K562 (cell line): ENCODE measurements at regions not wholly inside any gene's neighbourhood (a gene's known extent, or its start where the extent isn't known, plus 50 kb on each side); places are given as distances from the start of the nearest gene placed in this dataset.
A peak's percentile ranks its signal among the peaks of the same experiment; 100 is the strongest.

Experiments used
- ATAC-seq: fragments of 200-7000 bp; cut with Tn5 transposase; 3 replicates; pipeline ENCODE4 v1.9.1; 2020; ENCODE audit warnings: moderate library complexity
- BruUV-seq: library from RNA; stranded (reverse); fragments of 400-500 nt; replicated peaks from 2 replicates; lab custom pipeline; 2021; lab: Mats Ljungman, UMichigan
- CTCF ChIA-PET: fragments of 300-600 bp; formaldehyde crosslinking; extraction: SDS; loops from one replicate; lab custom pipeline; 2021; ENCODE audit warnings: low intra/inter-chr PET ratio; lab: Yijun Ruan, JAX
- POLR2A ChIA-PET: fragments of 300-600, 350-650 bp; sonication (Branson Sonifier 250); formaldehyde crosslinking; extraction: SDS; loops from one replicate; lab custom pipeline; 2021; ENCODE audit warnings: antibody characterized with exemption, inconsistent platforms; lab: Yijun Ruan, JAX
- DNase-seq, 4 experiments: peaks; one replicate each; pipeline versions ENCODE4 v3.0.0 to v3.0.0-alpha.2; 2011 to 2018; ENCODE audit warnings: low spot score in 3 of 4, mixed read lengths in 3 of 4; ENCODE audit errors: extremely low read depth in 1 of 4
- FAIRE-seq: peaks from 2 replicates; lab custom pipeline; 2011; peaks lifted over from hg19 to GRCh38; lab: Jason Lieb, UNC
- H2AFZ ChIP-seq: 2 replicates; pipeline ENCODE4 v1.6.0; 2011; ENCODE audit warnings: low read depth, low read length, control low read depth, inconsistent platforms
- H3K27ac ChIP-seq: fragments of 200-600 bp; 3 replicates; pipeline ENCODE4 v1.8.0; 2011; ENCODE audit warnings: low read depth, mild to moderate bottlenecking, control low read depth, inconsistent platforms, low read length, moderate library complexity, mixed read lengths; ENCODE audit errors: extremely low read depth
- H3K27me3 ChIP-seq, 2 experiments: fragments of 300-600 bp in 1 of 2; 2 replicates in 1 of 2; 3 replicates in 1 of 2; pipeline versions ENCODE4 v1.6.0 to v1.8.0; 2011; ENCODE audit warnings: inconsistent platforms in 2 of 2, low read length in 2 of 2, mild to moderate bottlenecking in 1 of 2, mixed read lengths in 1 of 2, moderate library complexity in 1 of 2; ENCODE audit not compliant: control insufficient read depth in 2 of 2, insufficient read depth in 2 of 2
- H3K36me3 ChIP-seq: fragments of 300-600 bp; 3 replicates; pipeline ENCODE4 v1.8.0; 2011; ENCODE audit warnings: mild to moderate bottlenecking, low read length, inconsistent platforms; ENCODE audit not compliant: control insufficient read depth, insufficient read depth
- H3K4me1 ChIP-seq, 2 experiments: fragments of 200-600 bp in 1 of 2; replicated peaks in 1 of 2; 2 replicates in 1 of 2; 3 replicates in 1 of 2; pipeline versions ENCODE4 v1.5.1 to v1.8.0; 2011; ENCODE audit warnings: inconsistent platforms in 2 of 2, low read length in 2 of 2, mild to moderate bottlenecking in 1 of 2, mixed read lengths in 1 of 2, moderate library complexity in 1 of 2; ENCODE audit not compliant: control insufficient read depth in 2 of 2, insufficient read depth in 2 of 2
- H3K4me2 ChIP-seq: 2 replicates; pipeline ENCODE4 v1.6.1; 2011; ENCODE audit warnings: low read length, control low read depth, inconsistent platforms, mixed read lengths; ENCODE audit not compliant: insufficient read depth
- H3K4me3 ChIP-seq: fragments of 200-600 bp; sonication (generic), shearing (Covaris generic); 2 replicates; pipeline ENCODE4 v1.5.1; 2016; ENCODE audit warnings: control low read depth, inconsistent platforms
- H3K79me2 ChIP-seq: fragments of 200-600 bp; 3 replicates; pipeline ENCODE4 v1.8.0; 2011; ENCODE audit warnings: low read length, inconsistent platforms; ENCODE audit not compliant: control insufficient read depth, insufficient read depth
- H3K9ac ChIP-seq, 2 experiments: 2 replicates each; pipeline versions ENCODE4 v1.6.0 to v1.6.1; 2011; ENCODE audit warnings: low read depth in 2 of 2, low read length in 2 of 2, control low read depth in 1 of 2, inconsistent platforms in 1 of 2, mild to moderate bottlenecking in 1 of 2, mixed read lengths in 1 of 2; ENCODE audit not compliant: insufficient read depth in 1 of 2
- H3K9me1 ChIP-seq: one replicate; pipeline ENCODE4 v1.6.0; 2011; ENCODE audit warnings: inconsistent platforms, mild to moderate bottlenecking, low read length, moderate library complexity; ENCODE audit not compliant: control insufficient read depth, insufficient read depth
- H3K9me3 ChIP-seq: replicated peaks from 2 replicates; pipeline ENCODE4 v1.5.1; 2011; ENCODE audit warnings: low read depth, low read length, inconsistent platforms; ENCODE audit not compliant: control insufficient read depth, insufficient read depth
- H4K20me1 ChIP-seq: replicated peaks from 2 replicates; pipeline ENCODE4 v1.6.1; 2011; ENCODE audit warnings: low read length, inconsistent platforms, mixed read lengths; ENCODE audit not compliant: control insufficient read depth, insufficient read depth
- CEBPB ChIP-seq: fragments of 450-650 bp; IDR thresholded peaks from 2 replicates; pipeline ENCODE4 v1.6.1; 2016; ENCODE audit warnings: missing genetic modification characterization, missing compliant biosample characterization
- CEBPG ChIP-seq, 3 experiments: fragments of 200-800 bp in 1 of 3; sonication (Bioruptor generic) in 1 of 3; sonication (generic) in 1 of 3; formaldehyde crosslinking in 1 of 3; IDR thresholded peaks in 2 of 3; conservative IDR thresholded peaks in 1 of 3; 2 replicates each; pipeline versions ENCODE4 v1.6.1 to v1.8.0; 2016 to 2022; ENCODE audit warnings: missing compliant biosample characterization in 2 of 3, missing genetic modification characterization in 2 of 3, mild to moderate bottlenecking in 1 of 3, missing genetic modification reagents in 1 of 3
- HNRNPH1 ChIP-seq: fragments of 200-400 bp; formaldehyde crosslinking; optimal IDR thresholded peaks from 2 replicates; pipeline ENCODE3; 2017; ENCODE audit warnings: low read depth, mild to moderate bottlenecking, low read length, moderate library complexity
- HNRNPLL ChIP-seq: fragments of 200-400 bp; formaldehyde crosslinking; IDR thresholded peaks from 2 replicates; pipeline ENCODE4 v1.6.1; 2017; ENCODE audit warnings: low read length, low read depth, mild to moderate bottlenecking; ENCODE audit not compliant: poor library complexity, severe bottlenecking
- SP1 ChIP-seq: sonication (generic); formaldehyde crosslinking; IDR thresholded peaks from 2 replicates; pipeline ENCODE4 v1.8.1; 2022; ENCODE audit warnings: mild to moderate bottlenecking, missing genetic modification reagents
- ZBTB1 ChIP-seq: sonication (generic); formaldehyde crosslinking; IDR thresholded peaks from 2 replicates; pipeline ENCODE4 v1.8.1; 2023; ENCODE audit warnings: missing genetic modification reagents, low read depth, mild to moderate bottlenecking, borderline replicate concordance
- WGBS: fragments of 100-300 bp; shearing (Covaris generic); methylation state at CpG from one replicate; pipeline ENCODE4 v1.1.6; 2016; ENCODE audit warnings: low coverage, mixed read lengths; ENCODE audit not compliant: insufficient coverage; ENCODE audit errors: missing lambda C conversion rate; 5-methylcytosine and 5-hydroxymethylcytosine counted together
- in situ Hi-C: fragments of 300-500 bp; cut with MboI; formaldehyde crosslinking; loops from 4 replicates; pipeline ENCODE4 v1.15.0; 2018; ENCODE audit warnings: inconsistent platforms, mixed read lengths
- intact Hi-C: fragments of 100-400 bp; cut with micrococcal nuclease; formaldehyde crosslinking; loops from 2 replicates; pipeline ENCODE4 v1.14.2; 2022

- ChIA-PET POLR2A (interaction anchor here (0.7 kb wide), 1 partner anchor 22 kb away, joined by 3 read pairs; no protein-coding TSS in a partner anchor), CTCF (no interaction called here)
- H3K79me2 ChIP-seq = no peaks in the 10 kb centered on the region
- H3K27me3 ChIP-seq = no peaks in the 10 kb centered on the region
- no peak overlapping the region for H3K4me3 ChIP-seq
- H3K9ac ChIP-seq = no peak overlapping the region
- no peaks in the 10 kb centered on the region; a peak in 3 of 5 replicates for H3K4me1 ChIP-seq
- H3K4me2 ChIP-seq = no peak overlapping the region
- peak overlapping the region; percentile 73 for H2AFZ ChIP-seq
- no peak for DNase-seq
- in situ Hi-C loops = no loop called here
- WGBS = 78% methylated on average over 3 of the region's 3 CpGs
- no TSS peak for BruUV-seq
- ATAC-seq = no peak; the same call in 2 of the 3 replicates
- no peaks in the 10 kb centered on the region for H3K36me3 ChIP-seq
- no peak overlapping the region for H3K27ac ChIP-seq
- H3K9me1 ChIP-seq = no peaks in the 10 kb centered on the region
- FAIRE-seq = no peak
- H3K9me3 ChIP-seq = no peaks in the 10 kb centered on the region
- intact Hi-C loops = loop anchor here (2.0 kb wide), 1 partner anchor 77 kb away; no protein-coding TSS in a partner anchor
- H4K20me1 ChIP-seq = no peaks in the 10 kb centered on the region
- TF ChIP-seq CEBPG (CRISPR knock-in tag; IDR thresholded peaks at IDR 0.05) = no peak
- TF ChIP-seq CEBPG (tag; conservative IDR thresholded peaks at IDR 0.05 in 1 of 2, IDR thresholded peaks at IDR 0.05 in 1 of 2) = peak in 1 of 2 experiments; percentile 37; a peak in 1 of 4 replicates
- TF ChIP-seq HNRNPH1 = no peak
- TF ChIP-seq HNRNPLL = no peak
- TF ChIP-seq ZBTB1 (CRISPR knock-in tag) = no peak
- TF ChIP-seq SP1 (CRISPR knock-in tag) = no peak
- peak; percentile 3; the same call in 1 of the 2 replicates for TF ChIP-seq CEBPB (tag)
Observed at GRCh38 chr1:60949826-60950197, 132.5 kb upstream of the NFIA start.
